GM12875 (cell line): ENCODE measurements at regions not wholly inside any gene's neighbourhood (a gene's known extent, or its start where the extent isn't known, plus 50 kb on each side); places are given as distances from the start of the nearest gene placed in this dataset.

Source experiments
- H3K4me3 ChIP-seq: one replicate; pipeline ENCODE4 v1.5.1; 2011; ENCODE audit warnings: low read depth, low read length, control low read depth
- TF ChIP-seq, protein P1 (sequence below): IDR thresholded peaks from 2 replicates; pipeline ENCODE4 v1.5.1; 2011; ENCODE audit warnings: low read depth, mild to moderate bottlenecking, control low read depth, inconsistent platforms, low read length, moderate library complexity, borderline replicate concordance; ENCODE audit not compliant: insufficient read depth

DNA sequence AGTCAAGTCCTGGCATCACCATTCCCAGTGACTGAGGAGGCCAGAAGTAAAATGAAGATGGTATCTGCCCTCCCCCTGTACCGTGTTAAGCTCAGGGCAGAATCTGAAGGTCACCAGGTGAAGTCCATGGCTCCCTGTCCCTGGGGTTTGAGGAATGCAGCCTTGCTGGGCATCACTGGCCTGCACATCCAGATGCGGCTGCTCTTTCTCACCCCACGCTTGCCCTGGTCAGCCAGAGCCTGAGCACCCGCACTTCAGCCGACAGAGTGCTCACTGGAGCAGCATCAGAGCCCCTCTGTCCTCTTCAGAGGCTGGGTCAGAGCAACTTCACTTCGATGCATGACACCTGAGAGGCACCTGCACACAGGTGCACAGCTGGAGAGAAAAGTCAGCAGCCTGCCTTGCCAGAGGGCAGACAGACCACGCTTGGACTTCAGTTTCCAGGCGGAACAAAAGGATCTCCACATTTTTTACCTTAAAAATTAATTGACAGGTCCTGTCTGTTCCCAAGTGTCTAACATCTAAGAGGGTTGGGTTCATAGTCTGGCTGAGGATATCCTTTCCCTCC is 267.3 kb downstream of the ANAPC1 start:
- no peak overlapping the region for H3K4me3 ChIP-seq
- TF ChIP-seq, protein P1, sequence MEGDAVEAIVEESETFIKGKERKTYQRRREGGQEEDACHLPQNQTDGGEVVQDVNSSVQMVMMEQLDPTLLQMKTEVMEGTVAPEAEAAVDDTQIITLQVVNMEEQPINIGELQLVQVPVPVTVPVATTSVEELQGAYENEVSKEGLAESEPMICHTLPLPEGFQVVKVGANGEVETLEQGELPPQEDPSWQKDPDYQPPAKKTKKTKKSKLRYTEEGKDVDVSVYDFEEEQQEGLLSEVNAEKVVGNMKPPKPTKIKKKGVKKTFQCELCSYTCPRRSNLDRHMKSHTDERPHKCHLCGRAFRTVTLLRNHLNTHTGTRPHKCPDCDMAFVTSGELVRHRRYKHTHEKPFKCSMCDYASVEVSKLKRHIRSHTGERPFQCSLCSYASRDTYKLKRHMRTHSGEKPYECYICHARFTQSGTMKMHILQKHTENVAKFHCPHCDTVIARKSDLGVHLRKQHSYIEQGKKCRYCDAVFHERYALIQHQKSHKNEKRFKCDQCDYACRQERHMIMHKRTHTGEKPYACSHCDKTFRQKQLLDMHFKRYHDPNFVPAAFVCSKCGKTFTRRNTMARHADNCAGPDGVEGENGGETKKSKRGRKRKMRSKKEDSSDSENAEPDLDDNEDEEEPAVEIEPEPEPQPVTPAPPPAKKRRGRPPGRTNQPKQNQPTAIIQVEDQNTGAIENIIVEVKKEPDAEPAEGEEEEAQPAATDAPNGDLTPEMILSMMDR = no peak

DNA sequence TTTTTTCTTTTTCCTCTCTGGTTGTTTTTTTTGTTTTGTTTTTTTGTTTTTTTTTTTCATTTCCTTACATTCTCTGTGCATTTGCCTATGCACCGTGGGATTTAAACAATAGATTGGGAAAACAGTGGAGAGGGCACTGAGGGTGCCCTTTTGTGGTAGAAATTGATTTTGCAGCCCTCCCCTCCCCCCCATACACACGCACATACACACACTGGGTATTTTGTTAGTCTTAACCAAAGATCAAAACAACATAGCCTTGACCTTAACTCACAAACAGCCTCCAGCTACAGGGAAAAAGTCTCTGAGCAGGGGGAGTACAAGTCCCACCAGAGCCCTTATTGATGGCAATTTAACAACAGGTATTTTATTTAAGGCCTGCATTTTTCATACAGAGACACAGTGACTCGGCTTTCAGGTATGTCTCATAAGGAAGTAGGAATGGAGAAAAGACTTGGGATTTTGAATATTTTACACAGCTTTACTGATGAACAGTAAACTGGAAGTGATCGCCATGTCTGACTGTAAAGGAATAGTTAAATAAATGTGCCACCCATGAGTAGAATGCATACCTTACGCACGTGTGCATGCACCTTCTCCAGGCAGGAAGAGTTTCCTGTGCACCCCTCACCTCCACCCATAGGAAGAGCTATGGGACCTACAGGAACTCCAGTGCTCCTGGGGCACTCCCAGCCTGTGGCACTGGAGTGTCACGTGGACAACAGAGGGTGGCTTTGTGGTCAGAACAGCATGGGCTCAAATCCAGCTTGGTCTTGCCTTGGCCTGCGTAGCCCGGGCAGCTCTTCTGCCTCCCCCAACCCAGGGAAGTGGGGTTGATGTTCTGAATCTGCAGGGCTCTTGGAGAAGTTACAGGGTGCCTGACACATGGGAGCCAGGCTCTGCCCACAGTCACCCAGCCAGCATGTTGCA is 266.4 kb downstream of the ANAPC1 start:
- H3K4me3 ChIP-seq = no peak overlapping the region
- TF ChIP-seq, protein P1 = no peak

DNA sequence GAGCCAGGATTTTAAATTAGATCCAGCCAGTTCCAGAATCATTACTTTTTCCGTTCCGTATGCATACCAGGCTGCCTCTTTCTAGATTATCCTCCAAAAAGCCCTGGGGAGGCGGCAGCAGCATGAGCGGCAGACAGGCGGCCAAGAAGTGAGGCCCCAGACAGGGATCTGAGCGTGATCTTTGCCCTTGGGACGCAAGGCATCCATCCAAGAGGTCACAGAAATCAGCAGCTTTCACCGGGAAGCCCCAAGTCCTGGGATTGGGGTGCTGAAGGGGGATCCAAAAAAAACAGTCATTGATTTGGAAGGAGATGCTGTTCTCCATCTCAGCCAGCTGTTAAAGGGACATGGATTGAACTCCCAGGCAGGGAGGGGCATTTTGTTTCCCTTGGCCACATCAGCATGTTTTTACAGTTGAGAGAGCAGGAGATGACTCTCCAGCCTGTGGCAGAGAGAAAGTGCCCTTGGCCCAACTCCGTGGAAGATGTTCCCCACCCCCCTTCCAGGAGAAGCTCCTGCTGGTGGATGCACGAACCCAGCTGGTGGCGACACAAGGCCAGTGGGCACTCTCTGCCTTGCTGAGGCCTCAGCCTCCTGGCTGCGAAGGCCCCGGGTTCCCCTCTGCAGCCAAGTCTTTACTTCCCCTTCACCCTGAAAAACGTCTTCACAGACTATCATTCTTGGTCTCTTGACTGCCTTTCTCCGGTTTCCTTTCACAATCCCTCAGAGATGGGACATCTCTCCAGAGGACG is 265.6 kb downstream of the ANAPC1 start:
- TF ChIP-seq, protein P1 = no peak
- no peak overlapping the region for H3K4me3 ChIP-seq

DNA sequence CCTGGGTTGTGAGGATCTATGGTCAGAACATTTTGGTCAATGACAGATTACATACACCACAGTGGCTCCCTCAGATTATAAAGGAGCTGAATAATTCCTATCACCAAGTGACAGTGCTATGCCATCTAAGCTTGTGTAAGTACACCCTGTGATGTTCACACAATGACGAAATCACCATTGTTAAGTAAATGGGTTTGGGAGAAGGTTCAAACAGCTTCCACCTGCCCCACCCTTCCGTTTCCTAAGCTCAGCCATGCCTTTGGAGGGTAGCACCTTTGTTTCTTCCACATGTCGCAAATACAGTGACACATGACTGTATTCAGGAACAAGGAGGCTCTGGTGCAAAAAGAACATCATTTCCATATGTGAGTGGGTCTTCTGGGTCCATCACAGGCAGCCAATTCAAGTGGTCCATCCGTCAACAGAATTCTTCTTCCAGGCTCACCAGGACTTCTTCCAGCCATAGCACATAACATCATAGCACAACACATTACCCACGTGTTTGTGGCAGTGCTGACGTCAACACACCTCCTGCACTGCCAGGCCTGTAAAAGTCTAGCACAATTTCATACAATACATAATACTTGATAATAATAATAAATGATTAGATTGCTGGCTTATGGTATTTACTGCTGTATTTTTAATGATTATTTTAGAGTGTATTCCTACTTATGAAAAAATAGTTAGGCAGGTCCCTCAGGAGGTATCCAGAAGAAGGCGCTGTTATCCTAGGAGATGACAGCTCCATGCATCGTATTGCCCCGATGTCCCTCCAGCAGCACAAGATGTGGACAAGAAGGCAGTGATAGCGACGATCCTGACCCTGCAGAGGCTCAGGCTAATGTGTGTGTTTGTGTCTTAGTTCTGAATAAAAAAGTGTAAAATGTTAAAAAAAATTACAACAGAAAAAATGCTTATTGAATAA is 264.8 kb downstream of the ANAPC1 start:
- TF ChIP-seq, protein P1 = no peak
- H3K4me3 ChIP-seq = no peak overlapping the region

DNA sequence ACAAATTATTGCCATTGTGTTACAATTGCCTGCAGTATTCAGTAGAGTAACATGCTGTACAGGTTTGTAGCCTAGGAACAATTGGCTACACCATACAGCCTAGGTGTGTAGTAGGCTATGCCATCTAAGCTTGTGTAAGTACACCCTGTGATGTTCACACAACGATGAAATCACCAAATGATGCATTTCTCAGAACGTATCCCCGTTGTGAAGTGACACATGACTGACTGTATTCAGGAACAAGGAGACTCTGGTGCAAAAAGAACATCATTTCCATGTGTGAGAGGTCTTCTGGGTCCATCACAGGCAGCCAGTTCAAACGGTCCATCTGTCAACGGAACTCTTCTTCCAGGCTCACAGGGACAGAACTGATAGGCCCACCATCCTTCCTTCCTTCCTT is 263.7 kb downstream of the ANAPC1 start:
- TF ChIP-seq, protein P1 = no peak
- no peak overlapping the region for H3K4me3 ChIP-seq

DNA sequence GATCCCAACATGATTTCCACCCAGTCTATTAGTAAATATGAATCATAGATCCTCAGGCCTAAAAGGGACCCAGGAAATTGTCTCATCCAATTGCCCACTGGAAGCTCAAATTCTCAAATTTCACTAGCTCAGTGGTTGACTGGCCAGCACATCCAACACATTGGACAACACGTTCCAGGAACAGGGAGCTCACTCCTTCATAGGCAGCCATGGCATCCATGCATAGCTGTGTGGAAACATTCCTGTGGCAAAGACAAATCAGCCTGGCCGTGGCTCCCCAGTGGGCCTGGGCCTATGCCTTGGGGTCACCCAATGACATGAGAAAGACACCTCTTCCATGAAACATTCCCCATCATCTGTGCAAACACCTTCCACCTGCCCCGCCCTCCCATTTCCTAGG is 261.1 kb downstream of the ANAPC1 start:
- H3K4me3 ChIP-seq = no peak overlapping the region
- TF ChIP-seq, protein P1 = no peak
